HG03342 (cell line): ENCODE measurements at regions not wholly inside any gene's neighbourhood (a gene's known extent, or its start where the extent isn't known, plus 50 kb on each side); places are given as distances from the start of the nearest gene placed in this dataset.
"Not testable (repeated sequence)": the region's sequence is repeated elsewhere in the genome, so short reads cannot be mapped to it uniquely, and the experiment has no call there.

Experiments
- ATAC-seq: cut with Tn5 transposase; IDR thresholded peaks from one replicate; pipeline ENCODE4 v1.9.1; 2021; ENCODE audit warnings: mild to moderate bottlenecking, moderate library complexity; ENCODE audit not compliant: unreplicated experiment

GRCh38 chr10:63077800-63078199 lies 55.3 kb upstream of the NRBF2 start:
- ATAC-seq: no peak

GRCh38 chr10:63072951-63073350 lies 60.2 kb upstream of the NRBF2 start:
- ATAC-seq: no peak

GRCh38 chr10:63071145-63071544 lies 62.0 kb upstream of the NRBF2 start:
- ATAC-seq: no peak

- ATAC-seq: no peak
Observed at GRCh38 chr10:63069318-63069717, 63.8 kb upstream of the NRBF2 start.

GRCh38 chr10:63068246-63068645 lies 64.9 kb upstream of the NRBF2 start:
- no peak for ATAC-seq

- ATAC-seq: no peak
Observed at GRCh38 chr10:63066606-63067005, 66.5 kb upstream of the NRBF2 start.

GRCh38 chr10:63064706-63065105 lies 68.4 kb upstream of the NRBF2 start:
- no peak for ATAC-seq

- ATAC-seq: no peak
Observed at GRCh38 chr10:63058236-63058635, 74.9 kb upstream of the NRBF2 start.

- no peak for ATAC-seq
Observed at GRCh38 chr10:63057509-63057908, 75.6 kb upstream of the NRBF2 start.

GRCh38 chr10:63055705-63056104 lies 77.4 kb upstream of the NRBF2 start:
- ATAC-seq: no peak

GRCh38 chr10:63054889-63055611 lies 78.1 kb upstream of the NRBF2 start:
- ATAC-seq: no peak

- ATAC-seq: no peak
Observed at GRCh38 chr10:63052083-63052482, 81.0 kb upstream of the NRBF2 start.

GRCh38 chr10:63042256-63042655 lies 90.9 kb upstream of the NRBF2 start:
- no peak for ATAC-seq

- not testable (repeated sequence) for ATAC-seq
Observed at GRCh38 chr10:63033616-63034185, 99.4 kb upstream of the NRBF2 start.

GRCh38 chr10:63030536-63030935 lies 102.6 kb upstream of the NRBF2 start:
- ATAC-seq: no peak

- no peak for ATAC-seq
Observed at GRCh38 chr10:63027531-63027930, 105.6 kb upstream of the NRBF2 start.

GRCh38 chr10:63021225-63021624 lies 111.9 kb upstream of the NRBF2 start:
- ATAC-seq: no peak

GRCh38 chr10:63013755-63014154 lies 119.4 kb upstream of the NRBF2 start:
- ATAC-seq: no peak

GRCh38 chr10:63012623-63013022 lies 120.5 kb upstream of the NRBF2 start:
- no peak for ATAC-seq

GRCh38 chr10:63010203-63010602 lies 122.9 kb upstream of the NRBF2 start:
- no peak for ATAC-seq

GRCh38 chr10:63008491-63008890 lies 124.6 kb upstream of the NRBF2 start:
- ATAC-seq: no peak

- ATAC-seq: no peak
Observed at GRCh38 chr10:63007112-63007511, 126.0 kb upstream of the NRBF2 start.

- no peak for ATAC-seq
Observed at GRCh38 chr10:63005246-63005645, 127.9 kb upstream of the NRBF2 start.
